T-helper 2 cell treated with Interferon-gamma antibody and Interleukin-4, amounts not matched to agents 5 μg/mL and 100 μg/mL, for 36 hours (primary cell): ENCODE measurements at regions not wholly inside any gene's neighbourhood (a gene's known extent, or its start where the extent isn't known, plus 50 kb on each side); places are given as distances from the start of the nearest gene placed in this dataset.

Experiments used
- DNase-seq: peaks from one replicate; pipeline ENCODE4 v3.0.0; 2021; ENCODE audit warnings: low spot score
- H3K27ac Mint-ChIP-seq: one replicate; pipeline ENCODE4 v1.8.0; 2021; ENCODE audit warnings: mild to moderate bottlenecking, mixed read lengths
- H3K27me3 Mint-ChIP-seq: one replicate; pipeline ENCODE4 v1.8.0; 2021; ENCODE audit warnings: low read depth, mixed read lengths
- H3K36me3 Mint-ChIP-seq: one replicate; pipeline ENCODE4 v1.8.0; 2021; ENCODE audit warnings: low read depth, mixed read lengths
- H3K4me1 Mint-ChIP-seq: one replicate; pipeline ENCODE4 v1.8.0; 2021; ENCODE audit warnings: low read depth, mixed read lengths
- H3K4me3 Mint-ChIP-seq: one replicate; pipeline ENCODE4 v1.8.0; 2022; ENCODE audit warnings: mild to moderate bottlenecking, moderate library complexity, mixed read lengths
- H3K9me3 Mint-ChIP-seq: one replicate; pipeline ENCODE4 v1.8.0; 2021; ENCODE audit warnings: mixed read lengths

DNA sequence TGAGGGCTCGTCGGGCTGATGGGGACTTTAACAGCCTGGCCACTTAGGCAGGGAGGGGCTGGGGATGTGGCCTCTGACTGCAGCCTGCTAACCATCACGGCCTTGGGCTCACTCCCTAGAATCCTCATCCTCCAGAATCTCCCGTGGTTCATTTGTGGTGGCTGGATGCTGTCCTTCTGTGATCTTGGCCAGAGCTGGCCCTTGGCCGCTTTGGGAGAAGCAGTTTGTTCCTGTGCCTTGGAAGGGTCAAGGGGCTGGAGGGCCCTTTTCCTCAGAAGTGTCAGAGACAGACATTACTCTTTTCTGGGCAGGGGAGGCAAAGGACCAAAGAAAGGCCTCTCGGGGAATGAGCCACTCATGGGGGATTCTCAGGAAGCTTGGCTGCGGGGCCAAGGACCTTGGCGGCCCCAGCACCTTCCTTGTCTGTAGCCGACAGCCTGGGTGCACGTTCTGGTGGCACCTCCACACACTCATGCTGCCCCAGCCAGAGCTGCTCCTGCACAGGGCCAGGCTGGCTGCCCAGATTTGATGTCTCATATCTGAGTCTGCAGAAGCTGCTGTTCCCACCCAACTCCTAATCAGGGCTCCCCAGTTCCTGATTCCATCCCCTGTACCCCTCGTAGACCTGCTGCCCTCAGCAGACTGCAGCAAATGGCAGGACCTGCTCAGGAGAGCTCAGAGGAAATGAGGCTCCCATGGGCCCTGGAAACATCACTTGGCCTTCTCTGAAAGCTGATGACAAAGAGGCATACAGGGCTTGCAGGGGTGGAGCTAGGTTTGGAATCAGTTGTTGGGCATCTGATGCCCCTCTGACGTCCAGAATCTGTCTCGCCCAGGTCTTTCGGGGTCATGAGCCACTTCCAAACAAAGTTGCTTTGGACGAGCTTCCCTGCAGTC lies 107.7 kb downstream of the CTTN start:
- DNase-seq, result no peak
- Mint-ChIP-seq H3K9me3 (no peaks in the 10 kb centered on the region), H3K27ac (no peak overlapping the region), H3K4me3 (no peak overlapping the region), H3K27me3 (no peaks in the 10 kb centered on the region), H3K4me1 (no peaks in the 10 kb centered on the region), H3K36me3 (no peaks in the 10 kb centered on the region)

DNA sequence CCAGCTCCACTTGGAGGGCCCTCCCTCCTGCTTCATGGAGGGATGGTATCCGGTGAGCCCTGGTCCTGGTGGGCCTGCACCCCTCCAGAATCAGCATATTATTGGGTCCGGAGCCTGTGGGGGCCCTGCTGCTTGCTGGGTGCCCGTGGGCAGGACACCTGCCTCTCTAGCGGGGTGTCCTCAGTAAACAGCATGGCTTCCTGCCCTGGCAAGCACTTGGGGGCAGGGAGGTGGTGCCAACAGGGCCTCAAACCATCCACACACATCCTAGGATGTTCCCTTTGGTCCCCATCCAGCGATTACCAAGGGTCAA lies 108.3 kb downstream of the CTTN start:
- Mint-ChIP-seq H3K4me1 (no peaks in the 10 kb centered on the region), H3K27ac (no peak overlapping the region), H3K27me3 (no peaks in the 10 kb centered on the region), H3K9me3 (peaks cover 3% of the 10 kb centered on the region), H3K4me3 (no peak overlapping the region), H3K36me3 (no peaks in the 10 kb centered on the region)
- DNase-seq, result no peak

DNA sequence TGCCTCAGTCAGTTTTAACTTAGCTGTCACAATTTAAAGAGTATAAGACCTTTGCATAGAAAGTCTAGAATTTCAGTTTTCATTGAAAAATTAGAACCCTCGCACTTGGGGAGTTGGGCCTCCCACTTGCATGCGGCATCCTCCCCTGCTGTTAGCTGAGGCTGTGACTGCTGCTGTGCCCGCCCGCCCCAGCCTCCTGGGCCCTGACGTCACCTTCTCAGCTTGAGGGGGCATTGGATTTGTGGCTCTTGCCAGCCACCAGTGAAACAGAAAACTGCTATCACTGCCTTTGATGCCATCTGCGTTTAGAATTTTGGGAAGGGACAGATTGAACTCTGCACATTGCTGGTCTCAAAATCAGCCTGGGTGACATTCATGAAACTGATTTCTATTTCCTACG lies 108.7 kb downstream of the CTTN start:
- DNase-seq, result no peak
- Mint-ChIP-seq H3K27me3 (no peaks in the 10 kb centered on the region), H3K27ac (no peak overlapping the region)

DNA sequence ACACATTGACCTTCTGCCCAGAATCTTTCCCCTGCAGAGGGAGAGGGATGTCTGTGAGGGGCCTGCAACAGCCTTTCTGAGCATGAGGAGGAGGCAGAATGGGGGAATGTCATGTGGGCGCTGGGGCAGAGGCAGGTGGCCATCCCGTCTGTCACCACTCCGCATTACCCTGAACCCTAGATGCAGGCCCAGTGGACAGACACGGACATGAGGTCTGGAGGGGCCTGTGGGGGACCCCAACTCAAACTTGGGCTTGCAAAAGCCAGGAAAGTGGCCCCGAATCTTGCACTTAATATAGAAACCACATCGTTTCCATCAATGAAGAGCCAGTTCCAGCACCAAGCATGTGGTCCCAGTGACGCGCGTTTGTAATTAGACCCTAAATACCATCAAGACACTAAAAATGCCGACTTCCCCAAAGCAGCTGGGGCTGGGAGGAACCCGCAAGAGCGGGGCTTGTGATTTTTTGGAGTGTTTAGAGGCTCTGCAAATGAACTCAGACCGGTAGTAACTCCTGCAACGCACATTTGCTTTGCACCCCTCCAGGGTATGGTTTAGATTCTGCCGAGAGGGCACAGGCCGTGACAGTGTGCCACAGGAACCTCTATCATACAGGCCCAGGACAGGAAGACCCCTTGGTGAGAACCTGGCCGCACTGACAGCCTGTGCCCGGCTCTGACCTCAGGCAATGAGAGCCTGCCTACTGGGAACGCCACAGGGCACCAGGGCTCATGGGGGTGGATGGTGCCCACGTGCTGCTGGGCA lies 109.3 kb downstream of the CTTN start:
- H3K4me3 Mint-ChIP-seq, result no peak overlapping the region
- no peaks in the 10 kb centered on the region for H3K27me3 Mint-ChIP-seq
- no peak for DNase-seq
- no peaks in the 10 kb centered on the region for H3K4me1 Mint-ChIP-seq
- no peaks in the 10 kb centered on the region for H3K36me3 Mint-ChIP-seq
- no peak overlapping the region for H3K27ac Mint-ChIP-seq
- peaks cover 13% of the 10 kb centered on the region for H3K9me3 Mint-ChIP-seq

More for the DNA sequence above, 108.7 kb downstream of the CTTN start:
- H3K9me3 Mint-ChIP-seq, result peaks cover 6% of the 10 kb centered on the region
- no peaks in the 10 kb centered on the region for H3K36me3 Mint-ChIP-seq
- H3K4me1 Mint-ChIP-seq, result no peaks in the 10 kb centered on the region
- no peak overlapping the region for H3K4me3 Mint-ChIP-seq

- Mint-ChIP-seq H3K4me1 (no peaks in the 10 kb centered on the region), H3K27me3 (no peaks in the 10 kb centered on the region), H3K9me3 (peaks cover 18% of the 10 kb centered on the region), H3K4me3 (no peak overlapping the region), H3K36me3 (no peaks in the 10 kb centered on the region), H3K27ac (no peak overlapping the region)
- DNase-seq, result no peak
These were observed 109.8 kb downstream of the CTTN start for GRCh38 chr11:70508231-70508480.

DNA sequence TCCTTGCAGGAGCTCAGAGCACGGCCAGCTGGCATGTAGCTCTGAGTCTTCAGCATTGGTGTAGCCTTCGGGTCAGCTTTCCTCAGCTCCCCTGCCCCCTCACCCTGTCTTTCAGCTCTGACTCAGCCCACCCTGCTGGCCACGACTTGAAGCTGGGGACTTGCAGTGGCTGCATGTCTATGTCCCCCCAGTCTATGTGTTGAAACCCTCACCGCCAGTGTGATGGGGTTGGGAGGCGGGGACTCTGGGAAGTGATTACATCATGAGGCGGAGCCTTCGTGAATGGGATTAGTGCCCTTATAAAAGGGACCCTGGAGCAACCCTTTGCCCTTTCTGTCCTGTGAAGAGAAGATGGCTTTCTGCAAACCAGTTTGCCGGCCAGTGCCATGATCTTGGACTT lies 111.1 kb downstream of the CTTN start:
- no peak for DNase-seq
- no peak overlapping the region for H3K27ac Mint-ChIP-seq
- peaks cover 27% of the 10 kb centered on the region for H3K9me3 Mint-ChIP-seq
- H3K4me1 Mint-ChIP-seq, result no peaks in the 10 kb centered on the region
- no peak overlapping the region for H3K4me3 Mint-ChIP-seq
- H3K36me3 Mint-ChIP-seq, result no peaks in the 10 kb centered on the region
- H3K27me3 Mint-ChIP-seq, result no peaks in the 10 kb centered on the region

GRCh38 chr11:70510106-70510505 lies 111.8 kb downstream of the CTTN start:
- Mint-ChIP-seq H3K4me3 (no peak overlapping the region), H3K36me3 (no peaks in the 10 kb centered on the region), H3K9me3 (peaks cover 31% of the 10 kb centered on the region), H3K4me1 (no peaks in the 10 kb centered on the region), H3K27me3 (no peaks in the 10 kb centered on the region), H3K27ac (no peak overlapping the region)
- no peak for DNase-seq

DNA sequence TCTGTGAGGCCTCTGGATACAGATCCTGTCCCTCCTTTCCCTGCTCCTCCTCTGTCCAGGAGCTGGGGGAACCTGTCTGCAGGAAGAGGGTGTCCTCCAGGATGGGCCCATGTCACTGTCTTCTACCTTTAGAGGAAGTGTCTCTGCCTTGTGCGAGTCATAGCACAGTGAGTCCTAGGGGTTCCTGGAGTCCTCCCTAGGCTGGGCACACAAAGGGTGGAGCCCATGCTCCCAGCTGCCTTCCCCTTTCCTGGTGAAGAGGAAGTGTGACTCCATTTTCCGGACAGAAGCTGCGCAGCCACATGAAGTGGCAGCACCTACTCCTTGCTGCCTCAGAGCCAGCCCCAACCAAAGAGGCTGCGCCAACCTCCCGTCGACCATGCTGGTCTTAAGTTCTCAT lies 112.2 kb downstream of the CTTN start:
- DNase-seq, result no peak
- Mint-ChIP-seq H3K27ac (no peak overlapping the region), H3K4me1 (no peaks in the 10 kb centered on the region), H3K27me3 (no peaks in the 10 kb centered on the region), H3K36me3 (no peaks in the 10 kb centered on the region), H3K9me3 (peaks cover 31% of the 10 kb centered on the region), H3K4me3 (no peak overlapping the region)

DNA sequence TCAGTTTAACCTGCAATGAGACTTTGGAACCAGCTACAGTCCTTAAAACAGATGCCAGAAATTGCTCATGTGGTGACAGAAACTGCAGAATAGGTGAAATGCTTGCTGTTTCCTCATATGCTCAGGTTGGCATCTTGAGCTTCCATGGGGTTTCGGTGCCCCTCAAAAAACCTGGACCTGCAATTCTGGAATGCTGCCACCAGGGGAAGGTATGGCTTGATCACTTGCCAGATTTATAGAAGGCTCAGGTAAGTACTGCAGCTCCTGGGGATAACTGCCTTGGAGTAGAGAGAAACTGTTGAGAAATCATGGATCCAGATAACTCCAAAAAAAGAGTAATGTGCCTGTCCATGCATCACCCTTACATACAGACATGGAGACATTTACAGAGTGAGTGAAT lies 113.0 kb downstream of the CTTN start:
- Mint-ChIP-seq H3K27me3 (no peaks in the 10 kb centered on the region), H3K36me3 (no peaks in the 10 kb centered on the region), H3K9me3 (peaks cover 31% of the 10 kb centered on the region), H3K4me3 (no peak overlapping the region), H3K27ac (no peak overlapping the region), H3K4me1 (no peaks in the 10 kb centered on the region)
- no peak for DNase-seq

GRCh38 chr11:70512716-70513115 lies 114.4 kb downstream of the CTTN start:
- Mint-ChIP-seq H3K27me3 (no peaks in the 10 kb centered on the region), H3K27ac (no peak overlapping the region), H3K4me3 (no peak overlapping the region), H3K36me3 (no peaks in the 10 kb centered on the region), H3K4me1 (no peaks in the 10 kb centered on the region), H3K9me3 (peaks cover 31% of the 10 kb centered on the region)
- DNase-seq, result no peak

DNA sequence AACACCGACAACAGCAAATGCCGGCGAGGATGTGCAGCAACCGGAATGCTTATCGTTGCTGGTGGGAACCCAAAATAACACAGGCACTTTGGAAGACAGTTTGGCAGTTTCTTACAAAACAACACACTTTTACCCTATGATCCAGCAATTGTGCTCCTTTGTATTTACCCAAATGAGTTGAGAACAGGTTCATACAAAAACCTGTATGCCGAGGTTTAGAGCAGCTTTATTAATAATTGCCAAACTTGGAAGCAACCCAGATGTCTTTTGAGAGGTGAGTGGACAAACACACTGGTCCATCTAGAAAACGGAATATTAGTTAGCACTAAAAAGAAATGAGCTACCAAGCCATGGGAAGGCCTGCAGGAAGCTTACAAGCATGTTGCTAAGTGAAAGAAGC lies 118.9 kb downstream of the CTTN start:
- Mint-ChIP-seq H3K27ac (no peak overlapping the region), H3K9me3 (peaks cover 22% of the 10 kb centered on the region), H3K4me1 (no peaks in the 10 kb centered on the region), H3K27me3 (peaks cover 15% of the 10 kb centered on the region), H3K36me3 (no peaks in the 10 kb centered on the region), H3K4me3 (no peak overlapping the region)
- DNase-seq, result no peak

GRCh38 chr11:70517988-70518907 lies 119.9 kb downstream of the CTTN start:
- Mint-ChIP-seq H3K27me3 (peaks cover 20% of the 10 kb centered on the region), H3K4me3 (no peak overlapping the region), H3K4me1 (no peaks in the 10 kb centered on the region), H3K36me3 (no peaks in the 10 kb centered on the region), H3K27ac (no peak overlapping the region), H3K9me3 (peaks cover 12% of the 10 kb centered on the region)
- DNase-seq, result no peak

GRCh38 chr11:70519117-70519516 lies 120.8 kb downstream of the CTTN start:
- Mint-ChIP-seq H3K27ac (no peak overlapping the region), H3K36me3 (no peaks in the 10 kb centered on the region), H3K4me1 (no peaks in the 10 kb centered on the region), H3K4me3 (no peak overlapping the region), H3K27me3 (peaks cover 20% of the 10 kb centered on the region), H3K9me3 (peaks cover 6% of the 10 kb centered on the region)
- no peak for DNase-seq
